HL-60 (cell line): ENCODE measurements at regions not wholly inside any gene's neighbourhood (a gene's known extent, or its start where the extent isn't known, plus 50 kb on each side); places are given as distances from the start of the nearest gene placed in this dataset.
"Not testable (repeated sequence)": the region's sequence is repeated elsewhere in the genome, so short reads cannot be mapped to it uniquely, and the experiment has no call there.

ENCODE experiments used
- DNase-seq, 2 experiments: peaks; one replicate each; pipeline ENCODE4 v3.0.0-alpha.2; 2010 to 2020; ENCODE audit warnings: low read depth in 1 of 2, low spot score in 1 of 2
- H3K27ac ChIP-seq: fragments of 250-450 bp; sonication (Bioruptor Pico); replicated peaks from 2 replicates; pipeline ENCODE4 v1.5.1; 2020; ENCODE audit warnings: mild to moderate bottlenecking, moderate library complexity
- H3K27me3 ChIP-seq: fragments of 250-450 bp; sonication (Bioruptor Pico); 2 replicates; pipeline ENCODE4 v1.5.1; 2021; ENCODE audit warnings: mild to moderate bottlenecking, moderate library complexity; ENCODE audit not compliant: insufficient read depth, poor library complexity, severe bottlenecking
- H3K4me3 ChIP-seq: replicated peaks from 2 replicates; pipeline ENCODE4 v1.5.1; 2011; ENCODE audit warnings: mild to moderate bottlenecking, control low read depth, low read length; ENCODE audit not compliant: insufficient read depth
- CTCF ChIP-seq: IDR thresholded peaks from one replicate; pipeline ENCODE4 v1.5.1; 2011; ENCODE audit warnings: low read length, control low read depth, inconsistent platforms; ENCODE audit not compliant: insufficient read depth
- GABPA ChIP-seq: IDR thresholded peaks from 2 replicates; pipeline ENCODE4 v1.6.1; 2012; ENCODE audit warnings: low read depth
- POLR2AphosphoS5 ChIP-seq: IDR thresholded peaks from 2 replicates; pipeline ENCODE4 v1.6.1; 2012; ENCODE audit warnings: low read depth
- SPI1 ChIP-seq: IDR thresholded peaks from 2 replicates; pipeline ENCODE4 v1.6.1; 2012; ENCODE audit warnings: low read depth, mild to moderate bottlenecking, borderline replicate concordance
- TF ChIP-seq, protein P1 (sequence below): IDR thresholded peaks from 2 replicates; pipeline ENCODE4 v1.6.1; 2012; ENCODE audit warnings: low read depth; ENCODE audit not compliant: insufficient replicate concordance

DNA sequence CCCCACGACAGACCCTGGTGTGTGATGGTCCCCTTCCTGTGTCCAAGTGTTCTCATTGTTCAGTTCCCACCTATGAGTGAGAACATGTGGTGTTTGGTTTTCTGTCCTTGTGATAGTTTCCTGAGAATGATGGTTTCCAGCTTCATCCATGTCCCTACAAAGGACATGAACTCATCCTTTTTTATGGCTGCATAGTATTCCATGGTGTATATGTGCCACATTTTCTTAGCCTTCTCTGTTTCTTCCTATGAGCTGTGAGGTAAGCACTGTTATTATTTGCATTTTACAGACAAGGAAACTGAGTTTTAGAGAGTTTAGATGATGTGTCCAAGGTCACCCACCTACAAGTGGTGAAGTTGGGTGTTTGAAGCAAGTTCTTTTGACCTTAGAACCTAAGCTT is 51.1 kb upstream of the BNC1 start:
- not testable (repeated sequence) for H3K27ac ChIP-seq, H3K4me3 ChIP-seq, H3K27me3 ChIP-seq, DNase-seq

GRCh38 chr15:83339396-83339795 is 54.9 kb upstream of the BNC1 start:
- no peak overlapping the region for H3K27ac ChIP-seq
- no peak overlapping the region for H3K4me3 ChIP-seq
- TF ChIP-seq SPI1 (no peak), POLR2AphosphoS5 (no peak), CTCF (no peak), GABPA (no peak)
- TF ChIP-seq, protein P1, sequence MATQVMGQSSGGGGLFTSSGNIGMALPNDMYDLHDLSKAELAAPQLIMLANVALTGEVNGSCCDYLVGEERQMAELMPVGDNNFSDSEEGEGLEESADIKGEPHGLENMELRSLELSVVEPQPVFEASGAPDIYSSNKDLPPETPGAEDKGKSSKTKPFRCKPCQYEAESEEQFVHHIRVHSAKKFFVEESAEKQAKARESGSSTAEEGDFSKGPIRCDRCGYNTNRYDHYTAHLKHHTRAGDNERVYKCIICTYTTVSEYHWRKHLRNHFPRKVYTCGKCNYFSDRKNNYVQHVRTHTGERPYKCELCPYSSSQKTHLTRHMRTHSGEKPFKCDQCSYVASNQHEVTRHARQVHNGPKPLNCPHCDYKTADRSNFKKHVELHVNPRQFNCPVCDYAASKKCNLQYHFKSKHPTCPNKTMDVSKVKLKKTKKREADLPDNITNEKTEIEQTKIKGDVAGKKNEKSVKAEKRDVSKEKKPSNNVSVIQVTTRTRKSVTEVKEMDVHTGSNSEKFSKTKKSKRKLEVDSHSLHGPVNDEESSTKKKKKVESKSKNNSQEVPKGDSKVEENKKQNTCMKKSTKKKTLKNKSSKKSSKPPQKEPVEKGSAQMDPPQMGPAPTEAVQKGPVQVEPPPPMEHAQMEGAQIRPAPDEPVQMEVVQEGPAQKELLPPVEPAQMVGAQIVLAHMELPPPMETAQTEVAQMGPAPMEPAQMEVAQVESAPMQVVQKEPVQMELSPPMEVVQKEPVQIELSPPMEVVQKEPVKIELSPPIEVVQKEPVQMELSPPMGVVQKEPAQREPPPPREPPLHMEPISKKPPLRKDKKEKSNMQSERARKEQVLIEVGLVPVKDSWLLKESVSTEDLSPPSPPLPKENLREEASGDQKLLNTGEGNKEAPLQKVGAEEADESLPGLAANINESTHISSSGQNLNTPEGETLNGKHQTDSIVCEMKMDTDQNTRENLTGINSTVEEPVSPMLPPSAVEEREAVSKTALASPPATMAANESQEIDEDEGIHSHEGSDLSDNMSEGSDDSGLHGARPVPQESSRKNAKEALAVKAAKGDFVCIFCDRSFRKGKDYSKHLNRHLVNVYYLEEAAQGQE: no peak
- DNase-seq: no peak
- H3K27me3 ChIP-seq: no peaks in the 10 kb centered on the region

DNA sequence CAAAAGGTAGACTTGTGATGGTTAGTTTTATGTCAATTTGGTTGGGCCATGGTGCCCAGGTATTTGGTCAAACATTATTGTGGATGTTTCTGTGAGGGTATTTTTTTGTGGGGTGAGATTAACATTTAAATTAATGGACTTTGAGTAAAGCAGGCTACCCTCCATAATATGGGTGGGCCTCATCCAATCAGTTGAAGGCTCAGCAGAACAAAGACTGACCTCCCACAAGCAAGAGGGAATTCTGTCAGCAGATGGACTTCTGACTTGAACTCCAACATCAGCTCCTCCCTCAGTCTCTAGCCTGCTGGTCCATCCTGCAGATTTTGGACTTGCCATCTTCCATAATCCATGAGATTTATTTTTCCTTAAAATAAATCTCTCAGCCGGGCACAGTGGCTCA is 55.6 kb upstream of the BNC1 start:
- Histone ChIP-seq H3K4me3 (no peak overlapping the region), H3K27me3 (no peaks in the 10 kb centered on the region), H3K27ac (no peak overlapping the region)
- TF ChIP-seq, protein P1: no peak
- no peak for TF ChIP-seq SPI1
- TF ChIP-seq GABPA: no peak
- no peak for TF ChIP-seq POLR2AphosphoS5
- TF ChIP-seq CTCF: no peak
- no peak for DNase-seq

DNA sequence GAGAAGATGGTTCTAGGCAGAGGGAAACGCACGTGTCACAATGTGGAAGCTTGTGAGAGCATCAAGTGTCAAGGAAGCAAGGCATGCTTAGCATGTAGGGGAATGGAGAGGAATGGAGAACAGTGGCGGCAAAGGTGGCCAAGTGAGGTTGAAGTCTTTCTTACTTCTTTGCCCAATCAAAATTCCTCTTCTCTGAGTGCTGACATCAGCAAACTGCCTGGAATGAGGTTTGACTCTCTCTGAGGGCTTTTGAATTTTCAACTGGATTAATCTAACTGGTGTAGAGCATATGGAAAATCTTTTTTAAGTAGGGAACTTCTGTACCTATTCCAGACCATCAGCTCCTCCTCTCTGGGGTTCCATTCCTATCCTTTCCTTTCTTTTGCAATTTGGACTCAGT is 61.9 kb upstream of the BNC1 start:
- Histone ChIP-seq H3K27ac (no peak overlapping the region), H3K4me3 (no peak overlapping the region), H3K27me3 (no peaks in the 10 kb centered on the region)
- no peak for DNase-seq
- no peak for TF ChIP-seq SPI1
- no peak for TF ChIP-seq GABPA

GRCh38 chr15:83352119-83352518 is 67.7 kb upstream of the BNC1 start:
- Histone ChIP-seq H3K27me3 (no peaks in the 10 kb centered on the region), H3K4me3 (no peak overlapping the region), H3K27ac (no peak overlapping the region)
- DNase-seq: no peak
- TF ChIP-seq, protein P1: no peak
- no peak for TF ChIP-seq GABPA
- no peak for TF ChIP-seq CTCF
- no peak for TF ChIP-seq SPI1
- TF ChIP-seq POLR2AphosphoS5: no peak
